ENCODE measurements at regions not wholly inside any gene's neighbourhood (a gene's known extent, or its start where the extent isn't known, plus 50 kb on each side); places are given as distances from the start of the nearest gene placed in this dataset.

- no peak for TF ChIP-seq ZFX (IDR thresholded peaks at IDR 0.05; ENCODE audit: borderline replicate concordance)
- TF ChIP-seq, protein P1, sequence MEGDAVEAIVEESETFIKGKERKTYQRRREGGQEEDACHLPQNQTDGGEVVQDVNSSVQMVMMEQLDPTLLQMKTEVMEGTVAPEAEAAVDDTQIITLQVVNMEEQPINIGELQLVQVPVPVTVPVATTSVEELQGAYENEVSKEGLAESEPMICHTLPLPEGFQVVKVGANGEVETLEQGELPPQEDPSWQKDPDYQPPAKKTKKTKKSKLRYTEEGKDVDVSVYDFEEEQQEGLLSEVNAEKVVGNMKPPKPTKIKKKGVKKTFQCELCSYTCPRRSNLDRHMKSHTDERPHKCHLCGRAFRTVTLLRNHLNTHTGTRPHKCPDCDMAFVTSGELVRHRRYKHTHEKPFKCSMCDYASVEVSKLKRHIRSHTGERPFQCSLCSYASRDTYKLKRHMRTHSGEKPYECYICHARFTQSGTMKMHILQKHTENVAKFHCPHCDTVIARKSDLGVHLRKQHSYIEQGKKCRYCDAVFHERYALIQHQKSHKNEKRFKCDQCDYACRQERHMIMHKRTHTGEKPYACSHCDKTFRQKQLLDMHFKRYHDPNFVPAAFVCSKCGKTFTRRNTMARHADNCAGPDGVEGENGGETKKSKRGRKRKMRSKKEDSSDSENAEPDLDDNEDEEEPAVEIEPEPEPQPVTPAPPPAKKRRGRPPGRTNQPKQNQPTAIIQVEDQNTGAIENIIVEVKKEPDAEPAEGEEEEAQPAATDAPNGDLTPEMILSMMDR (IDR thresholded peaks at IDR 0.05) = no peak
Measured at GRCh38 chr15:69653846-69654245, 201.2 kb downstream of the RPLP1 start.

Measured in 22Rv1 (cell line).